DOHH2 (cell line): ENCODE measurements at regions not wholly inside any gene's neighbourhood (a gene's known extent, or its start where the extent isn't known, plus 50 kb on each side); places are given as distances from the start of the nearest gene placed in this dataset.

Experiments used
- H3F3A ChIP-seq: fragments of 200-600 bp; sonication (generic), shearing (Covaris generic); 2 replicates; pipeline ENCODE4 v1.6.0; 2016; ENCODE audit warnings: antibody characterized with exemption, mild to moderate bottlenecking; ENCODE audit not compliant: control insufficient read depth, insufficient read depth
- H3K27ac ChIP-seq: fragments of 200-600 bp; sonication (generic); 2 replicates; pipeline ENCODE4 v1.5.1; 2014; ENCODE audit warnings: low read depth, mild to moderate bottlenecking, low read length, moderate library complexity
- H3K27me3 ChIP-seq: fragments of 200-600 bp; sonication (generic); 2 replicates; pipeline ENCODE4 v1.6.1; 2014; ENCODE audit warnings: mild to moderate bottlenecking, low read length, mixed read lengths; ENCODE audit not compliant: control insufficient read depth
- H3K36me3 ChIP-seq: fragments of 200-600 bp; sonication (generic); 2 replicates; pipeline ENCODE4 v1.6.1; 2014; ENCODE audit warnings: mild to moderate bottlenecking, low read length, moderate library complexity, mixed read lengths; ENCODE audit not compliant: control insufficient read depth
- H3K4me1 ChIP-seq: fragments of 200-600 bp; sonication (generic); 2 replicates; pipeline ENCODE4 v1.6.1; 2014; ENCODE audit warnings: mild to moderate bottlenecking, low read length, mixed read lengths; ENCODE audit not compliant: control insufficient read depth
- H3K4me2 ChIP-seq: fragments of 200-600 bp; sonication (generic); 2 replicates; pipeline ENCODE4 v1.6.0; 2014; ENCODE audit warnings: mild to moderate bottlenecking, low read length, moderate library complexity
- H3K4me3 ChIP-seq: fragments of 200-600 bp; sonication (generic); 2 replicates; pipeline ENCODE4 v1.5.1; 2014; ENCODE audit warnings: mild to moderate bottlenecking, low read length, mixed read lengths
- H3K79me2 ChIP-seq: fragments of 200-600 bp; sonication (generic); 2 replicates; pipeline ENCODE4 v1.6.1; 2014; ENCODE audit warnings: mild to moderate bottlenecking, low read length, mixed read lengths; ENCODE audit not compliant: control insufficient read depth
- H3K9me2 ChIP-seq: fragments of 200-600 bp; sonication (generic); replicated peaks from 2 replicates; pipeline ENCODE4 v1.6.1; 2014; ENCODE audit warnings: mild to moderate bottlenecking, low read length, mixed read lengths; ENCODE audit not compliant: control insufficient read depth
- H3K9me3 ChIP-seq: fragments of 200-600 bp; sonication (generic); 2 replicates; pipeline ENCODE4 v1.6.1; 2014; ENCODE audit warnings: antibody characterized with exemption, low read length, mixed read lengths; ENCODE audit not compliant: control insufficient read depth, insufficient read depth
- H4K20me1 ChIP-seq: fragments of 200-600 bp; sonication (generic); 2 replicates; pipeline ENCODE4 v1.6.0; 2014; ENCODE audit warnings: low read depth, mild to moderate bottlenecking, antibody characterized with exemption, low read length, moderate library complexity; ENCODE audit not compliant: control insufficient read depth, insufficient read depth
- CTCF ChIP-seq: fragments of 200-600 bp; sonication (generic); IDR thresholded peaks from one replicate; pipeline ENCODE4 v1.5.1; 2014; ENCODE audit warnings: antibody characterized with exemption, mild to moderate bottlenecking, low read depth, low read length; ENCODE audit not compliant: poor library complexity, severe bottlenecking
- EZH2phosphoT487 ChIP-seq: fragments of 200-600 bp; sonication (generic); IDR thresholded peaks from 2 replicates; pipeline ENCODE4 v1.6.1; 2017; ENCODE audit warnings: borderline replicate concordance, mild to moderate bottlenecking, antibody characterized with exemption, low read length, moderate library complexity, mixed read lengths

- H3K27me3 ChIP-seq = no peaks in the 10 kb centered on the region
- H3K36me3 ChIP-seq = no peaks in the 10 kb centered on the region
- no peak overlapping the region for H3K27ac ChIP-seq
- no peaks in the 10 kb centered on the region for H3K79me2 ChIP-seq
- no peaks in the 10 kb centered on the region for H4K20me1 ChIP-seq
- TF ChIP-seq CTCF = no peak
- no peaks in the 10 kb centered on the region for H3K9me2 ChIP-seq
- H3K4me3 ChIP-seq = no peak overlapping the region
- no peaks in the 10 kb centered on the region for H3K4me1 ChIP-seq
- H3K4me2 ChIP-seq = no peak overlapping the region
- H3F3A ChIP-seq = no peaks in the 10 kb centered on the region
- H3K9me3 ChIP-seq = no peaks in the 10 kb centered on the region
Observed at GRCh38 chr2:198351647-198352046, 547.3 kb downstream of the PLCL1 start.

GRCh38 chr2:198347946-198348345 lies 543.6 kb downstream of the PLCL1 start:
- Histone ChIP-seq H3K4me1 (no peaks in the 10 kb centered on the region), H3K36me3 (no peaks in the 10 kb centered on the region), H3K27ac (no peak overlapping the region), H3F3A (no peaks in the 10 kb centered on the region), H3K9me2 (no peaks in the 10 kb centered on the region), H3K27me3 (no peaks in the 10 kb centered on the region), H4K20me1 (no peaks in the 10 kb centered on the region), H3K79me2 (no peaks in the 10 kb centered on the region), H3K4me2 (no peak overlapping the region), H3K4me3 (no peak overlapping the region), H3K9me3 (no peaks in the 10 kb centered on the region)
- no peak for TF ChIP-seq EZH2phosphoT487

- no peaks in the 10 kb centered on the region for H3K36me3 ChIP-seq
- no peak overlapping the region for H3K4me2 ChIP-seq
- H3K4me3 ChIP-seq = no peak overlapping the region
- no peaks in the 10 kb centered on the region for H3K9me2 ChIP-seq
- no peaks in the 10 kb centered on the region for H4K20me1 ChIP-seq
- H3K9me3 ChIP-seq = no peaks in the 10 kb centered on the region
- no peaks in the 10 kb centered on the region for H3K27me3 ChIP-seq
- no peaks in the 10 kb centered on the region for H3F3A ChIP-seq
- no peak overlapping the region for H3K27ac ChIP-seq
- H3K79me2 ChIP-seq = no peaks in the 10 kb centered on the region
- TF ChIP-seq EZH2phosphoT487 = no peak
- no peak for TF ChIP-seq CTCF
- no peaks in the 10 kb centered on the region for H3K4me1 ChIP-seq
Observed at GRCh38 chr2:198347349-198347748, 543.0 kb downstream of the PLCL1 start.

- TF ChIP-seq CTCF (no peak), EZH2phosphoT487 (no peak)
- no peaks in the 10 kb centered on the region for H3K9me3 ChIP-seq
- H3K79me2 ChIP-seq = no peaks in the 10 kb centered on the region
- no peaks in the 10 kb centered on the region for H3K9me2 ChIP-seq
- H3K4me1 ChIP-seq = no peaks in the 10 kb centered on the region
- no peak overlapping the region for H3K4me3 ChIP-seq
- no peaks in the 10 kb centered on the region for H4K20me1 ChIP-seq
- no peak overlapping the region for H3K27ac ChIP-seq
- H3K36me3 ChIP-seq = no peaks in the 10 kb centered on the region
- H3K4me2 ChIP-seq = no peak overlapping the region
- H3F3A ChIP-seq = no peaks in the 10 kb centered on the region
- no peaks in the 10 kb centered on the region for H3K27me3 ChIP-seq
Observed at GRCh38 chr2:198343471-198343870, 539.1 kb downstream of the PLCL1 start.
